ENCODE measurements at regions not wholly inside any gene's neighbourhood (a gene's known extent, or its start where the extent isn't known, plus 50 kb on each side); places are given as distances from the start of the nearest gene placed in this dataset.

- TF ChIP-seq CTCF (IDR thresholded peaks at IDR 0.05) (no peak), POLR2A (IDR thresholded peaks at IDR 0.05) (no peak)
These were observed 291.1 kb upstream of the PRDM9 start for GRCh38 chr5:23216345-23216744.

Data from body of pancreas (tissue), 4 donors.